BJ (cell line): ENCODE measurements at regions not wholly inside any gene's neighbourhood (a gene's known extent, or its start where the extent isn't known, plus 50 kb on each side); places are given as distances from the start of the nearest gene placed in this dataset.

Source experiments
- CTCF ChIA-PET: fragments of 350-600 bp; formaldehyde crosslinking; extraction: SDS; loops from one replicate; lab custom pipeline; 2021; ENCODE audit warnings: antibody characterized with exemption, inconsistent platforms; lab: Yijun Ruan, JAX
- POLR2A ChIA-PET: fragments of 300-600 bp; sonication (Branson Sonifier 250); formaldehyde crosslinking; extraction: SDS; loops from one replicate; lab custom pipeline; 2021; ENCODE audit warnings: antibody characterized with exemption; lab: Charles Lee
- DNase-seq: peaks from one replicate; pipeline ENCODE4 v3.0.0-alpha.2; 2011; ENCODE audit warnings: low read depth
- H3K27me3 ChIP-seq: 2 replicates; pipeline ENCODE4 v1.6.0; 2011; ENCODE audit warnings: low read length; ENCODE audit not compliant: control insufficient read depth, insufficient read depth
- H3K36me3 ChIP-seq: 2 replicates; pipeline ENCODE4 v1.5.1; 2011; ENCODE audit warnings: low read length; ENCODE audit not compliant: control insufficient read depth, insufficient read depth
- H3K4me3 ChIP-seq: 2 replicates; pipeline ENCODE4 v1.5.1; 2011; ENCODE audit warnings: low read depth, mild to moderate bottlenecking, control low read depth, low read length
- TF ChIP-seq, protein P1 (sequence below): IDR thresholded peaks from 2 replicates; pipeline ENCODE4 v1.5.1; 2011; ENCODE audit warnings: low read depth, mild to moderate bottlenecking, control low read depth, inconsistent platforms, low read length, moderate library complexity; ENCODE audit not compliant: insufficient read depth

DNA sequence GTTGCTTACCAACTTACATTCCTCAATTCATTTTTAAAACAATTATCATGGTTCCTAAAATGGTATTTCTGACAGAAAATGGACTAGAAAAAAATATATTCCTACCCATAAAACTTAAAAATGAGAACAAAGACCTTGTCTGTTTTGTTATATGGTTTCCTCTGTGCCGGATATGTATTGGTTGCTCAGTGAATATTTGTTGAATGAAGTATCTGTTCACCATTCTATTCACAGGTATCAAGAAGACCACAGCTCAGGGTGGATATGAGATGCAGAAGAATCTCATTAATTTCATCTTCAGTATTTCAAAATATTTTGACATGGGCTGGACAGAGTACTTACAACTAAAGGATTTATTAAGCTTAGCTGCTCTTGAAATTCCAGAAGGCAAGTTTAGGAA, 58.1 kb downstream of the TUSC7 start:
- Histone ChIP-seq H3K4me3 (no peak overlapping the region), H3K36me3 (no peaks in the 10 kb centered on the region), H3K27me3 (no peaks in the 10 kb centered on the region)
- DNase-seq = no peak
- ChIA-PET CTCF (interaction anchor here (0.6 to 2.3 kb wide), 2 partner anchors 10 to 1152 kb away, joined by 3 to 6 read pairs; no protein-coding TSS in a partner anchor), POLR2A (no interaction called here)
- TF ChIP-seq, protein P1, sequence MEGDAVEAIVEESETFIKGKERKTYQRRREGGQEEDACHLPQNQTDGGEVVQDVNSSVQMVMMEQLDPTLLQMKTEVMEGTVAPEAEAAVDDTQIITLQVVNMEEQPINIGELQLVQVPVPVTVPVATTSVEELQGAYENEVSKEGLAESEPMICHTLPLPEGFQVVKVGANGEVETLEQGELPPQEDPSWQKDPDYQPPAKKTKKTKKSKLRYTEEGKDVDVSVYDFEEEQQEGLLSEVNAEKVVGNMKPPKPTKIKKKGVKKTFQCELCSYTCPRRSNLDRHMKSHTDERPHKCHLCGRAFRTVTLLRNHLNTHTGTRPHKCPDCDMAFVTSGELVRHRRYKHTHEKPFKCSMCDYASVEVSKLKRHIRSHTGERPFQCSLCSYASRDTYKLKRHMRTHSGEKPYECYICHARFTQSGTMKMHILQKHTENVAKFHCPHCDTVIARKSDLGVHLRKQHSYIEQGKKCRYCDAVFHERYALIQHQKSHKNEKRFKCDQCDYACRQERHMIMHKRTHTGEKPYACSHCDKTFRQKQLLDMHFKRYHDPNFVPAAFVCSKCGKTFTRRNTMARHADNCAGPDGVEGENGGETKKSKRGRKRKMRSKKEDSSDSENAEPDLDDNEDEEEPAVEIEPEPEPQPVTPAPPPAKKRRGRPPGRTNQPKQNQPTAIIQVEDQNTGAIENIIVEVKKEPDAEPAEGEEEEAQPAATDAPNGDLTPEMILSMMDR = no peak

DNA sequence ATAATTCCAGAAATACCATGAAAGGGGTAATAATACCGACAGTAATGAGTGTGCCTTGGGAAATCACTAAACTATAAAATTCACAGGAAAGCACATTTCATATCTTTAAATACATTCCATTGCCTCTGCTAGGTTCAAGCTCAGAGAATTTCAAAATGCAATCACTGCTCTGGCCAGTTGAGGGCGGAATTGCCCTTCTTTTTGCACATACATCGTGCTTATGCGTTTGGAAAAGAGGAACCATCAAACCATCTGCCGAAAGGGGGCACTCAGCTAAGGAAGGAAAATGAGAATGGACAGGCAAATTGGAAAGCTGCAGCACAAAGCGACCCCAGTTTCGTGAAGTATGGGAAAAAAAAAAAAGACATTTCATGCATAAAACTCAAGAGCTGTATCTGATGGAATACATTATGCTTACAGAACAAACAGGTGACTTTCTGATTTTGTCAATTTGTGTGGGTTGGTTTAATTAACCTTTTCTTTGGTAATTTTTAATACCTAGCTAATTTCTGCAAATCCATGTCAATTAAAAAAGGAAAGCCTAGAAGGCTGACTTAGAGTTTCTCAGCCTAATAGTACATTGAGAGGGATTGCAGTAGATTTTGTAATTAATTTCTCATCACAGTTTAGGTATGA, 61.4 kb downstream of the TUSC7 start:
- ChIA-PET POLR2A (interaction anchor here (0.6 kb wide), 1 partner anchor 120 kb away, joined by 3 read pairs; no protein-coding TSS in a partner anchor), CTCF (interaction anchor here (0.5 to 2.2 kb wide), 19 partner anchors 8 to 1856 kb away, joined by 3 to 12 read pairs (median 3); no protein-coding TSS in a partner anchor)
- peak; percentile 15 for DNase-seq
- TF ChIP-seq, protein P1 = peak; percentile 95
- Histone ChIP-seq H3K4me3 (no peak overlapping the region), H3K27me3 (no peaks in the 10 kb centered on the region), H3K36me3 (no peaks in the 10 kb centered on the region)

DNA sequence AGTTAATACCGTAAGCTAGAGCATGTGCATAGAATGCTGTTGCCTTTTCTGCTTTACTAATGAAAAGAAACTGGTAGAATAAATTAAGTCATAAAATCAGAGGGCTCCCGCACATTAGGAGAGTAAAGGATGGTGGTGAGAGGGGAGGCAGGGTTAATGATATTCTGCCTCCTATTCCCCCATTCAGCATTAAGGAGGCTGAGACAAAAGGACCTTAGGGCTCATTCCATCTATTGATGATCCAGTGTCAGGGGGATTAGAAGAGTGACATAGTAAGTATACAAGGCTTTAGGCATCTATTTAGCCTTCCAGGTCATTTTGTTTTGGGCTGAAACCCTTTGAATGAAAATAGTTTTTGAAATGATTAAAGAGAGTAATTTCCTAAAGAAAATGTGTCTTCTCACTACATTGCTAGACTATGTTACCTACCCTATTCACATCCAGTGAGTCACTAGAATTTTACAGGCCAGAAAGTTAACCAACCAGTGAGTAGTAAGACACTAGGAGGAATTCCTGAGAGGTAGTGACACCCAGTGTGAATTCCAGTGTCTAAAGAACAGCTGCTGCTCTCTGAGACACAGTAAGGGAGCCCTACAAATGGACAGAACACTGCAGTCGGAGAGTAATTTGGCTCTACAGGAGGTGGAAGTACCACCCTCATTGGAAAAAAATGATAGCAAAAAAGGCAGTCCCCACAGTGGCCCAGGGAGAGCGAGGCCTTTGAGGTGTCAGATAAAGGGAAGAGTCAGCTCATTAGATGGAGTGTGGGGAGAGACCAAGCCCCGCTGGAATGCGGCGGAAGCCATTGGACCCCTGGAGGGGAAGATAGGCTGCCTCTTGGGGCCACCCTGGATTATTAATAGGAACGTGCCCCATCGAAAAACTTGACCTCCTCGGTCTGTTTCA, 67.6 kb downstream of the TUSC7 start:
- ChIA-PET POLR2A (no interaction called here), CTCF (no interaction called here)
- Histone ChIP-seq H3K36me3 (no peaks in the 10 kb centered on the region), H3K4me3 (no peak overlapping the region), H3K27me3 (no peaks in the 10 kb centered on the region)
- no peak for DNase-seq
- TF ChIP-seq, protein P1 = no peak

DNA sequence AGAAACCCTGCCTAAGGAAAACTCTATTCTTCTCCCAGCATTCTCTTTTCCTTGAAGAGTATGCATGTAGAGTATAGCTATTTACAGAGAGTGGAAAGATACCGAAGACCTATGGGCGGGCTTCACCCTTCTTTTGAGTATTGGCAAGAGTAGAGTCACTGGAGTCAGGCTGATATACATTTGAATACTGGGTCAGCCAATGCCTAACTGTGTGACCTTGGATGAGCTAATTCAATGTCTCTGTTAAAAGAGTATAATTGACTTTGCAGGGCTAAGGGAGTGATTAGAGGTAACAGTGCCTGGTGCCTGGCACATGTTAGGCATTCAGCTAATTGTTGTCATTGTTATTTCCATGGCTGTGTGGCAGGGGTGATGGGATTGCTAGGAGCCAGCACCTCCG, 75.6 kb downstream of the TUSC7 start:
- POLR2A ChIA-PET = no interaction called here
- H3K36me3 ChIP-seq = no peaks in the 10 kb centered on the region
- TF ChIP-seq, protein P1 = no peak
- CTCF ChIA-PET = no interaction called here
- no peak for DNase-seq
- H3K4me3 ChIP-seq = no peak overlapping the region
- no peaks in the 10 kb centered on the region for H3K27me3 ChIP-seq

DNA sequence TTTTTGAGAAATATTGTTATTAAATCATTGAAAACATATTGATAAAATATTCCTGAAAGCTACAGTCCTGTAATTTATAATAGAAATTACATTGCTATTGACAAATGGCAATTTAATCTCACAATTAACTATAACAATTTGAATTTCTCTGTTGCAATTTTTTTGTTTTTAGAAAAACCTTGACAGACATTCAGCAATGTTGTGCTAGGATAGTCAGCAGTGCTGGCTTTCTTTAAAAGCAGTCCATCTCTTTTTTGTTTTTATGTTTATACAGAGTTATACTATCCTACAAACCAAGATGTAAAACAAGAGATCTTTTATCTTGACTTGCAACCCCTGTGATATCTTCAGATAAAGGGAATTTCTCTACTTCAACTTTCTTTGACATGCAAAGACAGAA, 93.1 kb downstream of the TUSC7 start:
- ChIA-PET POLR2A (no interaction called here), CTCF (no interaction called here)
- Histone ChIP-seq H3K27me3 (no peaks in the 10 kb centered on the region), H3K36me3 (no peaks in the 10 kb centered on the region), H3K4me3 (no peak overlapping the region)
- TF ChIP-seq, protein P1 = no peak
- no peak for DNase-seq
